K562 (cell line): ENCODE measurements at regions not wholly inside any gene's neighbourhood (a gene's known extent, or its start where the extent isn't known, plus 50 kb on each side); places are given as distances from the start of the nearest gene placed in this dataset.

Source experiments
- ATAC-seq: fragments of 200-7000 bp; cut with Tn5 transposase; 3 replicates; pipeline ENCODE4 v1.9.1; 2020; ENCODE audit warnings: moderate library complexity
- BruUV-seq: library from RNA; stranded (reverse); fragments of 400-500 nt; replicated peaks from 2 replicates; lab custom pipeline; 2021; lab: Mats Ljungman, UMichigan
- CTCF ChIA-PET: fragments of 300-600 bp; formaldehyde crosslinking; extraction: SDS; loops from one replicate; lab custom pipeline; 2021; ENCODE audit warnings: low intra/inter-chr PET ratio; lab: Yijun Ruan, JAX
- POLR2A ChIA-PET: fragments of 300-600, 350-650 bp; sonication (Branson Sonifier 250); formaldehyde crosslinking; extraction: SDS; loops from one replicate; lab custom pipeline; 2021; ENCODE audit warnings: antibody characterized with exemption, inconsistent platforms; lab: Yijun Ruan, JAX
- DNase-seq, 4 experiments: peaks; one replicate each; pipeline versions ENCODE4 v3.0.0 to v3.0.0-alpha.2; 2011 to 2018; ENCODE audit warnings: low spot score in 3 of 4, mixed read lengths in 3 of 4; ENCODE audit errors: extremely low read depth in 1 of 4
- FAIRE-seq: peaks from 2 replicates; lab custom pipeline; 2011; peaks lifted over from hg19 to GRCh38; lab: Jason Lieb, UNC
- H2AFZ ChIP-seq: 2 replicates; pipeline ENCODE4 v1.6.0; 2011; ENCODE audit warnings: low read depth, low read length, control low read depth, inconsistent platforms
- H3K27ac ChIP-seq: fragments of 200-600 bp; 3 replicates; pipeline ENCODE4 v1.8.0; 2011; ENCODE audit warnings: low read depth, mild to moderate bottlenecking, control low read depth, inconsistent platforms, low read length, moderate library complexity, mixed read lengths; ENCODE audit errors: extremely low read depth
- H3K27me3 ChIP-seq, 2 experiments: fragments of 300-600 bp in 1 of 2; 2 replicates in 1 of 2; 3 replicates in 1 of 2; pipeline versions ENCODE4 v1.6.0 to v1.8.0; 2011; ENCODE audit warnings: inconsistent platforms in 2 of 2, low read length in 2 of 2, mild to moderate bottlenecking in 1 of 2, mixed read lengths in 1 of 2, moderate library complexity in 1 of 2; ENCODE audit not compliant: control insufficient read depth in 2 of 2, insufficient read depth in 2 of 2
- H3K36me3 ChIP-seq: fragments of 300-600 bp; 3 replicates; pipeline ENCODE4 v1.8.0; 2011; ENCODE audit warnings: mild to moderate bottlenecking, low read length, inconsistent platforms; ENCODE audit not compliant: control insufficient read depth, insufficient read depth
- H3K4me1 ChIP-seq, 2 experiments: fragments of 200-600 bp in 1 of 2; replicated peaks in 1 of 2; 2 replicates in 1 of 2; 3 replicates in 1 of 2; pipeline versions ENCODE4 v1.5.1 to v1.8.0; 2011; ENCODE audit warnings: inconsistent platforms in 2 of 2, low read length in 2 of 2, mild to moderate bottlenecking in 1 of 2, mixed read lengths in 1 of 2, moderate library complexity in 1 of 2; ENCODE audit not compliant: control insufficient read depth in 2 of 2, insufficient read depth in 2 of 2
- H3K4me2 ChIP-seq: 2 replicates; pipeline ENCODE4 v1.6.1; 2011; ENCODE audit warnings: low read length, control low read depth, inconsistent platforms, mixed read lengths; ENCODE audit not compliant: insufficient read depth
- H3K4me3 ChIP-seq: fragments of 200-600 bp; sonication (generic), shearing (Covaris generic); 2 replicates; pipeline ENCODE4 v1.5.1; 2016; ENCODE audit warnings: control low read depth, inconsistent platforms
- H3K79me2 ChIP-seq: fragments of 200-600 bp; 3 replicates; pipeline ENCODE4 v1.8.0; 2011; ENCODE audit warnings: low read length, inconsistent platforms; ENCODE audit not compliant: control insufficient read depth, insufficient read depth
- H3K9ac ChIP-seq, 2 experiments: 2 replicates each; pipeline versions ENCODE4 v1.6.0 to v1.6.1; 2011; ENCODE audit warnings: low read depth in 2 of 2, low read length in 2 of 2, control low read depth in 1 of 2, inconsistent platforms in 1 of 2, mild to moderate bottlenecking in 1 of 2, mixed read lengths in 1 of 2; ENCODE audit not compliant: insufficient read depth in 1 of 2
- H3K9me1 ChIP-seq: one replicate; pipeline ENCODE4 v1.6.0; 2011; ENCODE audit warnings: inconsistent platforms, mild to moderate bottlenecking, low read length, moderate library complexity; ENCODE audit not compliant: control insufficient read depth, insufficient read depth
- H3K9me3 ChIP-seq: replicated peaks from 2 replicates; pipeline ENCODE4 v1.5.1; 2011; ENCODE audit warnings: low read depth, low read length, inconsistent platforms; ENCODE audit not compliant: control insufficient read depth, insufficient read depth
- H4K20me1 ChIP-seq: replicated peaks from 2 replicates; pipeline ENCODE4 v1.6.1; 2011; ENCODE audit warnings: low read length, inconsistent platforms, mixed read lengths; ENCODE audit not compliant: control insufficient read depth, insufficient read depth
- CBX5 ChIP-seq: IDR thresholded peaks from 2 replicates; pipeline ENCODE4 v1.6.1; 2014; ENCODE audit warnings: low read depth, borderline replicate concordance
- CC2D1A ChIP-seq: fragments of 450-650 bp; IDR thresholded peaks from 2 replicates; pipeline ENCODE4 v1.6.1; 2017; ENCODE audit warnings: mild to moderate bottlenecking
- CCNT2 ChIP-seq: IDR thresholded peaks from 2 replicates; pipeline ENCODE4 v1.6.1; 2011; ENCODE audit warnings: borderline replicate concordance, low read depth, mild to moderate bottlenecking, moderate library complexity, mixed read lengths, low read length; ENCODE audit not compliant: insufficient read length; ENCODE audit errors: extremely low read depth
- CLOCK ChIP-seq: fragments of 250-450 bp; sonication (Bioruptor Pico); IDR thresholded peaks from 2 replicates; pipeline ENCODE4 v1.4.0; 2020; ENCODE audit warnings: mild to moderate bottlenecking, moderate library complexity, borderline replicate concordance
- ELK3 ChIP-seq: fragments of 450-650 bp; formaldehyde crosslinking; IDR thresholded peaks from 2 replicates; pipeline ENCODE4 v1.4.0; 2020; ENCODE audit warnings: mild to moderate bottlenecking
- ETS2 ChIP-seq: IDR thresholded peaks from 2 replicates; pipeline ENCODE4 v1.6.1; 2016; ENCODE audit warnings: borderline replicate concordance, missing genetic modification characterization, mild to moderate bottlenecking, moderate library complexity, missing compliant biosample characterization; ENCODE audit not compliant: poor library complexity, severe bottlenecking
- HNRNPUL1 ChIP-seq: fragments of 200-400 bp; formaldehyde crosslinking; IDR thresholded peaks from 2 replicates; pipeline ENCODE4 v1.6.1; 2017; ENCODE audit warnings: low read length
- NR2F6 ChIP-seq: fragments of 450-650 bp; formaldehyde crosslinking; IDR thresholded peaks from 2 replicates; pipeline ENCODE4 v1.4.0; 2020; ENCODE audit warnings: mild to moderate bottlenecking
- RAD51 ChIP-seq: fragments of 450-650 bp; IDR thresholded peaks from 2 replicates; pipeline ENCODE4 v1.7.1; 2016; ENCODE audit warnings: low read depth, mild to moderate bottlenecking, borderline replicate concordance
- SMARCA5 ChIP-seq: fragments of 450-650 bp; IDR thresholded peaks from 2 replicates; pipeline ENCODE4 v1.6.1; 2016
- TFAP4 ChIP-seq: sonication (generic); formaldehyde crosslinking; IDR thresholded peaks from 2 replicates; pipeline ENCODE4 v1.8.0; 2022; ENCODE audit warnings: missing genetic modification reagents, mild to moderate bottlenecking, moderate library complexity, borderline replicate concordance
- ZNF274 ChIP-seq: IDR thresholded peaks from 2 replicates; pipeline ENCODE4 v1.6.1; 2011; ENCODE audit warnings: low read depth, mild to moderate bottlenecking, low read length, moderate library complexity, borderline replicate concordance
- ZNF311 ChIP-seq: fragments of 250-450 bp; sonication (Bioruptor Pico); IDR thresholded peaks from 2 replicates; pipeline ENCODE4 v1.4.0; 2020; ENCODE audit warnings: mild to moderate bottlenecking, moderate library complexity
- ZNF507 ChIP-seq: conservative IDR thresholded peaks from 2 replicates; pipeline ENCODE4 v1.6.1; 2017; ENCODE audit warnings: missing genetic modification characterization, missing compliant biosample characterization
- ZNF561 ChIP-seq: fragments of 450-650 bp; formaldehyde crosslinking; conservative IDR thresholded peaks from 2 replicates; pipeline ENCODE4 v1.4.0; 2020; ENCODE audit warnings: mild to moderate bottlenecking, moderate library complexity
- ZNF586 ChIP-seq: fragments of 450-650 bp; formaldehyde crosslinking; conservative IDR thresholded peaks from 2 replicates; pipeline ENCODE4 v1.4.0; 2020; ENCODE audit warnings: mild to moderate bottlenecking, moderate library complexity
- WGBS: fragments of 100-300 bp; shearing (Covaris generic); methylation state at CpG from one replicate; pipeline ENCODE4 v1.1.6; 2016; ENCODE audit warnings: low coverage, mixed read lengths; ENCODE audit not compliant: insufficient coverage; ENCODE audit errors: missing lambda C conversion rate; 5-methylcytosine and 5-hydroxymethylcytosine counted together
- in situ Hi-C: fragments of 300-500 bp; cut with MboI; formaldehyde crosslinking; loops from 4 replicates; pipeline ENCODE4 v1.15.0; 2018; ENCODE audit warnings: inconsistent platforms, mixed read lengths
- intact Hi-C: fragments of 100-400 bp; cut with micrococcal nuclease; formaldehyde crosslinking; loops from 2 replicates; pipeline ENCODE4 v1.14.2; 2022
- TF ChIP-seq, protein P1 (sequence below): fragments of 450-650 bp; IDR thresholded peaks from one replicate; pipeline ENCODE4 v1.6.1; 2018; ENCODE audit warnings: mild to moderate bottlenecking, moderate library complexity; ENCODE audit not compliant: partially characterized antibody

DNA sequence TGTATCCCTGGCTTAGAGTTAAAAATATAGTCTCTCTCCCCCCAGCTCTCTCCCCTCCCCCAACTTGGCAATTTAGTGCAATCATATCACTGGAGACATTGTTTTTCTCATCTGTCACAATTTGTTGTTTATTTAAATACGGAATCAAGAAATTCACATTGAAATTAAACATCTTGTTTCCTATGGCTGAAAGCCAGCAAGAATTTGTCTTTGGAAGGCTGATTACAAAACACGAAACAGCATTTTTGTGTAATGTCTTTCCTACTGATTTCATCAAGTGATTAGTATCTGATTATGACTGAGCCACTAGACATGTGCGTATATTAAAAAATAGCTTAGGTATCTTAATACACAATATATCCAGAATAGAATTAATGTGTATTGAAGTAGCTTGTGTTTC is 119.7 kb downstream of the LYPLAL1 start (continued):
- TF ChIP-seq CLOCK = no peak
- TF ChIP-seq ZNF507 (tag) = no peak
- no peak for TF ChIP-seq ETS2
- TF ChIP-seq CC2D1A = no peak
- no peak for TF ChIP-seq ZNF311 (CRISPR knock-in tag)
- TF ChIP-seq NR2F6 (CRISPR knock-in tag) = no peak

- 0% methylated on average over 3 of the region's 3 CpGs for WGBS
- ATAC-seq = no peak
- no peak overlapping the region for H3K4me2 ChIP-seq
- no peak for FAIRE-seq
- H3K36me3 ChIP-seq = no peaks in the 10 kb centered on the region
- H3K27me3 ChIP-seq = no peaks in the 10 kb centered on the region
- H3K79me2 ChIP-seq = no peaks in the 10 kb centered on the region
- no peaks in the 10 kb centered on the region for H3K4me1 ChIP-seq
- H3K27ac ChIP-seq = no peak overlapping the region
- no peak overlapping the region for H3K9ac ChIP-seq
- CTCF ChIA-PET = no interaction called here
- H3K4me3 ChIP-seq = no peak overlapping the region
- no peaks in the 10 kb centered on the region for H4K20me1 ChIP-seq
- BruUV-seq = no TSS peak
- in situ Hi-C loops (no loop called here), intact Hi-C loops (loop anchor here (5.0 kb wide), 1 partner anchor 59 kb away; no protein-coding TSS in a partner anchor)
- POLR2A ChIA-PET = interaction anchor here (0.8 kb wide), 1 partner anchor 20 kb away, joined by 3 read pairs; no protein-coding TSS in a partner anchor
- H3K9me1 ChIP-seq = no peaks in the 10 kb centered on the region
- H3K9me3 ChIP-seq = no peaks in the 10 kb centered on the region
- no peak for DNase-seq
- no peak overlapping the region for H2AFZ ChIP-seq
- TF ChIP-seq ZNF274 (no peak), CBX5 (no peak), TFAP4 (CRISPR knock-in tag) (no peak), HNRNPUL1 (no peak), ELK3 (CRISPR knock-in tag) (no peak), ZNF561 (no peak), SMARCA5 (no peak), ZNF586 (CRISPR knock-in tag) (no peak), CCNT2 (no peak), RAD51 (no peak)
- TF ChIP-seq, protein P1, sequence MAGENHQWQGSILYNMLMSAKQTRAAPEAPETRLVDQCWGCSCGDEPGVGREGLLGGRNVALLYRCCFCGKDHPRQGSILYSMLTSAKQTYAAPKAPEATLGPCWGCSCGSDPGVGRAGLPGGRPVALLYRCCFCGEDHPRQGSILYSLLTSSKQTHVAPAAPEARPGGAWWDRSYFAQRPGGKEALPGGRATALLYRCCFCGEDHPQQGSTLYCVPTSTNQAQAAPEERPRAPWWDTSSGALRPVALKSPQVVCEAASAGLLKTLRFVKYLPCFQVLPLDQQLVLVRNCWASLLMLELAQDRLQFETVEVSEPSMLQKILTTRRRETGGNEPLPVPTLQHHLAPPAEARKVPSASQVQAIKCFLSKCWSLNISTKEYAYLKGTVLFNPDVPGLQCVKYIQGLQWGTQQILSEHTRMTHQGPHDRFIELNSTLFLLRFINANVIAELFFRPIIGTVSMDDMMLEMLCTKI = no peak
These were observed 119.3 kb downstream of the LYPLAL1 start for GRCh38 chr1:219292999-219293398.
